ENCODE measurements at regions not wholly inside any gene's neighbourhood (a gene's known extent, or its start where the extent isn't known, plus 50 kb on each side); places are given as distances from the start of the nearest gene placed in this dataset.
"Not testable (repeated sequence)": the region's sequence is repeated elsewhere in the genome, so short reads cannot be mapped to it uniquely, and the experiment has no call there.

DNA sequence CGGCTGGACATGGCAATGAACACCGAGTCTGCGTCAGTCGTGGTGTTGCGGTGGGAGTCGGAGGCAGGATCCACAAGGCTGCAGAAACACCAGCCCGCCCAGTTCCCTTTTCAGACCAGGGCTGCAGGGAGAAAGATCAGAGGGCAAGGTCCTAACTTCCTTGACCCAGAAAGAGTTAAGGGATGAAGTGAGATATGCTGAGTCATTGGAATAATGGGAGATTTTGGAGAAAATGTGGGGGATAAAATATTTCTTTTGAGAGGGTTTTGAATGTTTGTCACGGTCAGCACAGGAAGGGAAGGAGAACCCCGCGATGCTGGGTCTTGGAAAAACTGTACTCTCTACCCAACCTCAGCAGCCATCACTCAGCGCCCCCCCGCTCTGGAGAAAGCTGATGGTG is 416.0 kb downstream of the ICE1 start:
- TF ChIP-seq POLR2AphosphoS5 (IDR thresholded peaks at IDR 0.05) = no peak
- no peak for TF ChIP-seq POLR2A (IDR thresholded peaks at IDR 0.05)
- TF ChIP-seq, protein P1, sequence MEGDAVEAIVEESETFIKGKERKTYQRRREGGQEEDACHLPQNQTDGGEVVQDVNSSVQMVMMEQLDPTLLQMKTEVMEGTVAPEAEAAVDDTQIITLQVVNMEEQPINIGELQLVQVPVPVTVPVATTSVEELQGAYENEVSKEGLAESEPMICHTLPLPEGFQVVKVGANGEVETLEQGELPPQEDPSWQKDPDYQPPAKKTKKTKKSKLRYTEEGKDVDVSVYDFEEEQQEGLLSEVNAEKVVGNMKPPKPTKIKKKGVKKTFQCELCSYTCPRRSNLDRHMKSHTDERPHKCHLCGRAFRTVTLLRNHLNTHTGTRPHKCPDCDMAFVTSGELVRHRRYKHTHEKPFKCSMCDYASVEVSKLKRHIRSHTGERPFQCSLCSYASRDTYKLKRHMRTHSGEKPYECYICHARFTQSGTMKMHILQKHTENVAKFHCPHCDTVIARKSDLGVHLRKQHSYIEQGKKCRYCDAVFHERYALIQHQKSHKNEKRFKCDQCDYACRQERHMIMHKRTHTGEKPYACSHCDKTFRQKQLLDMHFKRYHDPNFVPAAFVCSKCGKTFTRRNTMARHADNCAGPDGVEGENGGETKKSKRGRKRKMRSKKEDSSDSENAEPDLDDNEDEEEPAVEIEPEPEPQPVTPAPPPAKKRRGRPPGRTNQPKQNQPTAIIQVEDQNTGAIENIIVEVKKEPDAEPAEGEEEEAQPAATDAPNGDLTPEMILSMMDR (IDR thresholded peaks at IDR 0.05) = no peak
- no peaks in the 10 kb centered on the region for H3K27me3 ChIP-seq
- no peak overlapping the region for H3K27ac ChIP-seq
- H3K9me3 ChIP-seq = no peaks in the 10 kb centered on the region
- intact Hi-C loops (cut with DNase I; ENCODE audit: low total_unique reads) = no loop called here
- DNase-seq (ENCODE audit: low spot score in 2 of 2) = no peak
- H3K4me1 ChIP-seq = no peaks in the 10 kb centered on the region
- no peak overlapping the region for H3K4me3 ChIP-seq
- H3K36me3 ChIP-seq = no peaks in the 10 kb centered on the region

DNA sequence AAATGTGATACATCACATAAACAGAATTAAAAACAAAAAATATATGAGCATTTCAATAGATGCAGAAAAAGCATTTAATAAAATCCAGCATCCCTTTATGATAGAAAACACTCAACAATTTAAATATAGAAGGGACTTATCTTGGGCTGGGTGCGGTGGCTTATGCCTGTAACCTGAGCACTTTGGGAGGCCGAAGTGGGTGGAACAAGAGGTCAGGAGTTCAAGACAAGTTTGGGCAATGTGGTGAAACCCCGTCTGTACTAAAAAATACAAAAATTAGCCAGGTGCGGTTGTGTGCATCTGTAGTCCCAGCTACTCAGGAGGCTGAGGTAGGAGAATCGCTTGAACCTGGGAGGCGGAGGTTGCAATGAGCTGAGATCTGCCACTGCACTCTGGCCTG is 409.1 kb downstream of the ICE1 start:
- H3K4me3 ChIP-seq; H3K36me3 ChIP-seq; H3K27me3 ChIP-seq; H3K27ac ChIP-seq; H3K4me1 ChIP-seq; H3K9me3 ChIP-seq; intact Hi-C loops (cut with DNase I; ENCODE audit: low total_unique reads); DNase-seq (ENCODE audit: low spot score in 2 of 2): not testable (repeated sequence)

DNA sequence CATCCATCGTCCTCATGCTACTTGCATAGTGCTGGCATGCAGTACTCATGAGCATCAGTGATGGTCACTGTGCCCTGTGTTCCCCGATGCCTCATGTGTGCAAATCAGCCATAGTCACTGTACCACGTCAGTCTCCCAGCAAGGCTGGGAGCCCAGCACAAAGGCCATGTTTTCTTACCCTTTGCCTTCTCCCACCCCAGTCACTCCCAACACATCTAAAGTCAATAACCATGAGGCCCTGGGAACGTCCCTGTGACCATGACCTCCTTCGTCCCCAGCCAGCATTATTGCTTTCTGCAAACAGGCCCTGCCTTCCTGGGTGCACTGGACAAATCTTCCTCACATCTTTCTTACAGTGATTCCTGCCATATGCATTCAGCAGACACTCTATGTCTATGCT is 406.1 kb downstream of the ICE1 start:
- no peaks in the 10 kb centered on the region for H3K9me3 ChIP-seq
- no peaks in the 10 kb centered on the region for H3K36me3 ChIP-seq
- no peak overlapping the region for H3K4me3 ChIP-seq
- no peak for DNase-seq (ENCODE audit: low spot score in 2 of 2)
- H3K27ac ChIP-seq = no peak overlapping the region
- intact Hi-C loops (cut with DNase I; ENCODE audit: low total_unique reads) = loop anchor here (5.0 kb wide), 1 partner anchor 1814 kb away; no protein-coding TSS in a partner anchor
- peaks cover 0 to 4% of the 10 kb centered on the region in 2 donors for H3K27me3 ChIP-seq
- no peaks in the 10 kb centered on the region for H3K4me1 ChIP-seq
- TF ChIP-seq POLR2AphosphoS5 (IDR thresholded peaks at IDR 0.05) (no peak), POLR2A (IDR thresholded peaks at IDR 0.05) (no peak)
- TF ChIP-seq, protein P1 (IDR thresholded peaks at IDR 0.05) = no peak

DNA sequence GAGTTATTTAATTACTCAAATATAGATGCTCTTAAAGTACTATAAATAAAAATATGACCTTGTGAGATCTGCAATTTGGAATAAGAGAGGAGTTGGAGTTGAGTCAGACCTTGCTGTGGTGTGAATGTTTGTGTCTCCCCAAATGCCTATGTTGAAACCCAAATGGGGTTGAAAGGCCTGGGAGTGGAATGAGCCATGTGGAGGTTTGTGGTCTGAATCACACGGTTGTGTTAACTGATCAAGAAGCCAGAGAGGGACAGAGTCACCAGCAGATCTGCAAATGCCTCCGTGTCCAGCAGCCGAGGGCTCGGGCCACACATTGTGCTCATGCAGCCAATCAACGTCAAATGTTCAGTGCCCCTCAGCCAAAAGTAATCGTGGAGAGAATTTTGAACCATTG is 404.4 kb downstream of the ICE1 start:
- H3K36me3 ChIP-seq = no peaks in the 10 kb centered on the region
- H3K4me1 ChIP-seq = no peaks in the 10 kb centered on the region
- H3K27ac ChIP-seq = no peak overlapping the region
- intact Hi-C loops (cut with DNase I; ENCODE audit: low total_unique reads) = loop anchor here (5.0 kb wide), 1 partner anchor 1815 kb away; no protein-coding TSS in a partner anchor
- TF ChIP-seq, protein P1 (IDR thresholded peaks at IDR 0.05) = no peak
- TF ChIP-seq POLR2AphosphoS5 (IDR thresholded peaks at IDR 0.05) (no peak), POLR2A (IDR thresholded peaks at IDR 0.05) (no peak)
- no peak for DNase-seq (ENCODE audit: low spot score in 2 of 2)
- H3K9me3 ChIP-seq = no peaks in the 10 kb centered on the region
- peaks cover 0 to 4% of the 10 kb centered on the region in 2 donors for H3K27me3 ChIP-seq
- no peak overlapping the region for H3K4me3 ChIP-seq

DNA sequence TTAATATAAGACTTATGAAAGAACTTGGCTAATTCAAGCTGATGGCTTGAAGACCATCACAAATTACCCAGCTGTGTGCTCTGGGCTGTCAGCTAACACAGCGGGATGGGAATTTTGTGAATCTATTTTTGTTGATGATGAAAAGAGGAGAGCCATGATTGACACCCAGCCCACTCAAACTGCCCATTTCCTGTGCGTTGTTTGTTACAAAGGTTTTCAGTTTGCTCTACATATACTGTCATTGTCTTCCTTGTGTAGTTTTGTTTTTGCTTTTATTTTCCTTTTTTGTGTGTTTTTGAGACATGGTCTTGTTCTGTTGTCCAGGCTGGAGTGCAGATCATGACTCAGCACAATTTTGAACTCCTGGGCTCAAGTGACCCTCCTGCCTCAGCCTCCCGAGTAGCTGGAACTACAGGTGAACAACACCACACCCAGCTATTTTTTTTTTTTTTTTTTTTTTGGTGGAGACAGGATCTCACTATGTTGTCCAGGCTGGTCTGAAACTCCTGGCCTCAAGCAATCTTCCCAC is 400.3 kb downstream of the ICE1 start:
- no peak for DNase-seq (ENCODE audit: low spot score in 2 of 2)
- no peaks in the 10 kb centered on the region for H3K27me3 ChIP-seq
- no peak overlapping the region for H3K27ac ChIP-seq
- no peaks in the 10 kb centered on the region for H3K4me1 ChIP-seq
- H3K36me3 ChIP-seq = no peaks in the 10 kb centered on the region
- H3K9me3 ChIP-seq = no peaks in the 10 kb centered on the region
- intact Hi-C loops (cut with DNase I; ENCODE audit: low total_unique reads) = no loop called here
- TF ChIP-seq, protein P1 (IDR thresholded peaks at IDR 0.05) = no peak
- TF ChIP-seq POLR2A (IDR thresholded peaks at IDR 0.05) (no peak), POLR2AphosphoS5 (IDR thresholded peaks at IDR 0.05) (no peak)
- no peak overlapping the region for H3K4me3 ChIP-seq

DNA sequence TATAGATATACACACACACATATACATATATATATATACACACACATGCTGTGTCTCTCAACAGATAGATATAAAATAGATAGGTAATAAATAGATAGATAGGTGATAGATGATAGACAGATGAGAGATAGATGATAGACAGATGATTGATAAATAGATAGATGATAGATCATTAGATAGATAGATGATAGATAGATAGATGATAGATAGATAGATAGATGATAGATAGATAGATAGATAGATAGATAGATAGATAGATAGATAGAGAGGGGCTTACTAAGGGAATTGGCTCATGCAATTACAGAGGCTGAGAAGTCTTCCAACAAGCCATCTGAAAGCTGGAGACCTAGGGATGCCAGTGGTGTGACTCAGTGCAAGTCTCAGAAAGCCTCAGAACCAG is 394.5 kb downstream of the ICE1 start:
- TF ChIP-seq, protein P1 (IDR thresholded peaks at IDR 0.05) = no peak
- TF ChIP-seq POLR2A (IDR thresholded peaks at IDR 0.05) (no peak), POLR2AphosphoS5 (IDR thresholded peaks at IDR 0.05) (no peak)
- intact Hi-C loops (cut with DNase I; ENCODE audit: low total_unique reads) = no loop called here
- no peaks in the 10 kb centered on the region for H3K36me3 ChIP-seq

More for the DNA sequence above, 394.5 kb downstream of the ICE1 start:
- Histone ChIP-seq H3K27ac (no peak overlapping the region), H3K4me1 (no peaks in the 10 kb centered on the region), H3K4me3 (no peak overlapping the region), H3K27me3 (no peaks in the 10 kb centered on the region), H3K9me3 (no peaks in the 10 kb centered on the region)
- DNase-seq (ENCODE audit: low spot score in 2 of 2) = no peak

Measured in breast epithelium (tissue), 4 donors.